ENCODE measurements at regions not wholly inside any gene's neighbourhood (a gene's known extent, or its start where the extent isn't known, plus 50 kb on each side); places are given as distances from the start of the nearest gene placed in this dataset.

DNA sequence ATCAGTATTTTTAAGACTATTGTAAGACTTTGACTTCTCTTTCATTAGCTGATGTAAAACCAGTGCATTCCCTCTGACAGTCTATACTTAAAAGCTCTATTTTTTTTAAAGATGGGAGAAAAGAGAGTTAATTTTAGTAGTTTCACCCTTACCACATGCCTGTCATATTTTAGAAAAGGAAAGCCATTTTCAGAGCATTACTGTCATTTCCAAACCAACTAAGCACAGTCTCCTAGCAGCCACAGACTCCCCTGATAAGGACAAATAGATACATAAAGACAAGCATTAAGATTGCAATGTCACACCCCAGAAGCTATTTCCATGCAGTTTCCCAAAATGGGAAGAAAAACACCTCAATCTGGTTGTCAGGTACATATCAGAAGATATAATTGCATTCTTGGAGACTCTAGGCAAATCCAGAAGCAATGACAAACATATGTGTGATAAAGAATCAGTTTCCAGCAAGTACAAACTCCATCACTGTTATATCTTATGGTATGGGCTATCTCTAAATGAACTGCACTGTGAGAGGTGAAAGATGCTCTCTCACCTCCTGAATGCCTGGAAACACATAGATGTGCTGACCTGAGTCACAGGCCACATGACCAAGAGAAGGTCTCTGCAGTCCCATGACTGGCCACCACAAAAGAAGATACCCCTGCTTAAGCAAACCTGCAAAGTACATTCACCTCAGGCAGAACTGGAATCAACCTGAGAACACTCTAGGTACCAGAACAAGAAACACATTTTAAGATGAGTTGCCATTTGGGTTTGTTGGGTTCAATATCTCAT is 303.3 kb downstream of the POU4F1 start:
- no peak for ATAC-seq
- H3K27me3 ChIP-seq, result no peaks in the 10 kb centered on the region

DNA sequence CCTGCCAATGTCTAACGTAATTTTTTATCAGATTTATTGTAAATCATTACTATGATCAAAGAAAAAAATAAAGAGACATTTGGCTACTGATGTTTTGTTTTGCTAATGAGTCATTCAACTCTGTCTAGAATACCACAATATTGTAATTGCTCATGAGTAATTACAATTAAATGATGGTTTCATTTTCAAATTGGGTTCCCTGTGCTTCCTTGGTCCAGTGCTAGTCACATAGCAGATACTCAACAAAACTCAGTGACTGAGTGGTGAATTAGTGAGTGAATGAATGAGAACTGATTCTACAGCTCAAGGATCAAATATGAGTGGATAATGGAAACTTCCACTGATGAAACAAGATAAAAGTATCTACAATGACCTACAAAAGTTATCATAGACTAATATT is 304.7 kb downstream of the POU4F1 start:
- Histone ChIP-seq H3K9me3 (no peaks in the 10 kb centered on the region), H3K36me3 (no peaks in the 10 kb centered on the region), H3K4me1 (no peaks in the 10 kb centered on the region), H3K4me3 (no peak overlapping the region), H3K27ac (no peak overlapping the region), H3K27me3 (no peaks in the 10 kb centered on the region)
- ATAC-seq, result no peak
- no peak for TF ChIP-seq POLR2AphosphoS5 (IDR thresholded peaks at IDR 0.05)
- TF ChIP-seq, protein P1, sequence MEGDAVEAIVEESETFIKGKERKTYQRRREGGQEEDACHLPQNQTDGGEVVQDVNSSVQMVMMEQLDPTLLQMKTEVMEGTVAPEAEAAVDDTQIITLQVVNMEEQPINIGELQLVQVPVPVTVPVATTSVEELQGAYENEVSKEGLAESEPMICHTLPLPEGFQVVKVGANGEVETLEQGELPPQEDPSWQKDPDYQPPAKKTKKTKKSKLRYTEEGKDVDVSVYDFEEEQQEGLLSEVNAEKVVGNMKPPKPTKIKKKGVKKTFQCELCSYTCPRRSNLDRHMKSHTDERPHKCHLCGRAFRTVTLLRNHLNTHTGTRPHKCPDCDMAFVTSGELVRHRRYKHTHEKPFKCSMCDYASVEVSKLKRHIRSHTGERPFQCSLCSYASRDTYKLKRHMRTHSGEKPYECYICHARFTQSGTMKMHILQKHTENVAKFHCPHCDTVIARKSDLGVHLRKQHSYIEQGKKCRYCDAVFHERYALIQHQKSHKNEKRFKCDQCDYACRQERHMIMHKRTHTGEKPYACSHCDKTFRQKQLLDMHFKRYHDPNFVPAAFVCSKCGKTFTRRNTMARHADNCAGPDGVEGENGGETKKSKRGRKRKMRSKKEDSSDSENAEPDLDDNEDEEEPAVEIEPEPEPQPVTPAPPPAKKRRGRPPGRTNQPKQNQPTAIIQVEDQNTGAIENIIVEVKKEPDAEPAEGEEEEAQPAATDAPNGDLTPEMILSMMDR (IDR thresholded peaks at IDR 0.05), result no peak
- no peak for TF ChIP-seq EP300 (IDR thresholded peaks at IDR 0.05)
- TF ChIP-seq POLR2A (IDR thresholded peaks at IDR 0.05), result no peak
- WGBS, 2 donors (ENCODE audit: low coverage in 1 of 2), result 36 to 61% methylated on average over 1 of the region's 1 CpG

More for the DNA sequence above, 303.3 kb downstream of the POU4F1 start:
- no peak overlapping the region for H3K4me3 ChIP-seq
- no peaks in the 10 kb centered on the region for H3K36me3 ChIP-seq
- no peaks in the 10 kb centered on the region for H3K4me1 ChIP-seq
- H3K27ac ChIP-seq, result no peak overlapping the region
- no peak for TF ChIP-seq POLR2AphosphoS5 (IDR thresholded peaks at IDR 0.05)
- TF ChIP-seq, protein P1 (IDR thresholded peaks at IDR 0.05), result no peak
- TF ChIP-seq EP300 (IDR thresholded peaks at IDR 0.05), result no peak
- TF ChIP-seq POLR2A (IDR thresholded peaks at IDR 0.05), result no peak
- H3K9me3 ChIP-seq, result no peaks in the 10 kb centered on the region

GRCh38 chr13:78286748-78287147 is 316.6 kb downstream of the POU4F1 start:
- H3K9me3 ChIP-seq, result peaks cover 0 to 16% (median 0%) of the 10 kb centered on the region in 3 donors
- TF ChIP-seq POLR2A (IDR thresholded peaks at IDR 0.05) (no peak), EP300 (IDR thresholded peaks at IDR 0.05) (no peak), POLR2AphosphoS5 (IDR thresholded peaks at IDR 0.05) (no peak)
- TF ChIP-seq, protein P1 (IDR thresholded peaks at IDR 0.05), result no peak
- no peaks in the 10 kb centered on the region for H3K27me3 ChIP-seq
- H3K27ac ChIP-seq, result no peak overlapping the region
- ATAC-seq, result no peak
- H3K4me3 ChIP-seq, result no peak overlapping the region
- WGBS, 2 donors (ENCODE audit: low coverage in 1 of 2), result 40 to 63% methylated on average over 1 of the region's 1 CpG
- no peaks in the 10 kb centered on the region for H3K4me1 ChIP-seq
- H3K36me3 ChIP-seq, result no peaks in the 10 kb centered on the region

DNA sequence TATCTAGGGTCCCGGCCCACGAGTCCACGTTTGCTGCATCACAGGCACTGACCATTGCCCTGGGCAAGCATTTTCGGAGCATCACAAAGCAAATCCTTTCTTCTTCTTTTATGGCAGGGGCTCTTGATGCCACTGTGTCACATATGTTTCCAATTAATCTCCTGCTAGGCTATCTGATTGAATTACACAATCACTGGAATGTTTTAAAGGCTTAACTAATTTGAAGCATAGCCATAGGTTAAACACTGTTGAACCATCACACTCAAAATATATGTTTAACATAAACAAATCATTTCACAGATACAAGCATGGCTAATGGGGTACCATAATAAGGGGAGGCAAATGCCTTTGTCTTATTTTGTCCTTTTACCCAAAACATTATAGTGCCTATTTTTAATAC is 338.3 kb downstream of the POU4F1 start:
- H3K27me3 ChIP-seq, result no peaks in the 10 kb centered on the region
- TF ChIP-seq, protein P1 (IDR thresholded peaks at IDR 0.05), result no peak
- no peak for TF ChIP-seq POLR2A (IDR thresholded peaks at IDR 0.05)
- TF ChIP-seq POLR2AphosphoS5 (IDR thresholded peaks at IDR 0.05), result no peak
- no peak for TF ChIP-seq EP300 (IDR thresholded peaks at IDR 0.05)
- ATAC-seq, result no peak
- no peak overlapping the region for H3K27ac ChIP-seq
- WGBS, 2 donors (ENCODE audit: low coverage in 1 of 2), result 32 to 77% methylated on average over 4 of the region's 4 CpGs
- H3K4me1 ChIP-seq, result no peaks in the 10 kb centered on the region
- H3K4me3 ChIP-seq, result no peak overlapping the region
- peaks cover 0 to 6% (median 0%) of the 10 kb centered on the region in 3 donors for H3K9me3 ChIP-seq
- H3K36me3 ChIP-seq, result no peaks in the 10 kb centered on the region

GRCh38 chr13:78258304-78258703 is 339.7 kb upstream of the EDNRB start:
- Histone ChIP-seq H3K27me3 (no peaks in the 10 kb centered on the region), H3K36me3 (no peaks in the 10 kb centered on the region), H3K4me3 (no peak overlapping the region), H3K27ac (no peak overlapping the region), H3K4me1 (no peaks in the 10 kb centered on the region), H3K9me3 (peaks cover 0 to 6% (median 0%) of the 10 kb centered on the region in 3 donors)
- TF ChIP-seq POLR2A (IDR thresholded peaks at IDR 0.05), result no peak
- TF ChIP-seq EP300 (IDR thresholded peaks at IDR 0.05), result no peak
- no peak for TF ChIP-seq POLR2AphosphoS5 (IDR thresholded peaks at IDR 0.05)
- TF ChIP-seq, protein P1 (IDR thresholded peaks at IDR 0.05), result no peak
- no peak for ATAC-seq
- 61 to 66% methylated on average over 3 of the region's 3 CpGs for WGBS, 2 donors (ENCODE audit: low coverage in 1 of 2)

Measured in gastroesophageal sphincter (tissue), 4 donors.